NCI-H524 treated with DMSO at 0.1 percent for 48 hours (cell line): ENCODE measurements at regions not wholly inside any gene's neighbourhood (a gene's known extent, or its start where the extent isn't known, plus 50 kb on each side); places are given as distances from the start of the nearest gene placed in this dataset.

Source experiments
- DNase-seq: peaks from one replicate; lab custom pipeline; 2025; lab: John Stamatoyannopoulos, UW

- DNase-seq, result no peak
Measured at GRCh38 chr3:34183611-34184340, 385.3 kb downstream of the PDCD6IP start.

- no peak for DNase-seq
Measured at GRCh38 chr3:34185301-34185700, 386.9 kb downstream of the PDCD6IP start.

- DNase-seq, result no peak
Measured at GRCh38 chr3:34189133-34189532, 390.7 kb downstream of the PDCD6IP start.

- no peak for DNase-seq
Measured at GRCh38 chr3:34196914-34197313, 398.5 kb downstream of the PDCD6IP start.

- no peak for DNase-seq
Measured at GRCh38 chr3:34198309-34198708, 399.9 kb downstream of the PDCD6IP start.

- no peak for DNase-seq
Measured at GRCh38 chr3:34200576-34200975, 402.1 kb downstream of the PDCD6IP start.

- DNase-seq, result peak; percentile 93
Measured at GRCh38 chr3:34202975-34203374, 404.5 kb downstream of the PDCD6IP start.

GRCh38 chr3:34203386-34203785 is 405.0 kb downstream of the PDCD6IP start:
- DNase-seq, result peak; percentile 82

- DNase-seq, result no peak
Measured at GRCh38 chr3:34207002-34207401, 408.6 kb downstream of the PDCD6IP start.

- no peak for DNase-seq
Measured at GRCh38 chr3:34207806-34208205, 409.4 kb downstream of the PDCD6IP start.

- DNase-seq, result no peak
Measured at GRCh38 chr3:34212175-34212574, 413.7 kb downstream of the PDCD6IP start.

GRCh38 chr3:34212656-34213055 is 414.2 kb downstream of the PDCD6IP start:
- no peak for DNase-seq

GRCh38 chr3:34213478-34213877 is 415.0 kb downstream of the PDCD6IP start:
- DNase-seq, result no peak

- no peak for DNase-seq
Measured at GRCh38 chr3:34216711-34217335, 418.4 kb downstream of the PDCD6IP start.

GRCh38 chr3:34218706-34219385 is 420.4 kb downstream of the PDCD6IP start:
- DNase-seq, result no peak

GRCh38 chr3:34219556-34219955 is 421.1 kb downstream of the PDCD6IP start:
- DNase-seq, result no peak

GRCh38 chr3:34225821-34226366 is 427.5 kb downstream of the PDCD6IP start:
- no peak for DNase-seq

GRCh38 chr3:34229876-34230275 is 431.4 kb downstream of the PDCD6IP start:
- DNase-seq, result no peak

- no peak for DNase-seq
Measured at GRCh38 chr3:34235096-34235495, 436.7 kb downstream of the PDCD6IP start.

- DNase-seq, result no peak
Measured at GRCh38 chr3:34237946-34238345, 439.5 kb downstream of the PDCD6IP start.

GRCh38 chr3:34238407-34238806 is 440.0 kb downstream of the PDCD6IP start:
- no peak for DNase-seq

GRCh38 chr3:34239287-34239686 is 440.9 kb downstream of the PDCD6IP start:
- no peak for DNase-seq

- DNase-seq, result no peak
Measured at GRCh38 chr3:34239875-34240274, 441.4 kb downstream of the PDCD6IP start.
